SH-SY5Y (cell line): ENCODE measurements at regions not wholly inside any gene's neighbourhood (a gene's known extent, or its start where the extent isn't known, plus 50 kb on each side); places are given as distances from the start of the nearest gene placed in this dataset.

ENCODE experiments used
- GATA2 ChIP-seq: IDR thresholded peaks from 2 replicates; pipeline ENCODE4 v1.6.1; 2011; ENCODE audit warnings: mild to moderate bottlenecking, low read depth, low read length
- GATA3 ChIP-seq: IDR thresholded peaks from 2 replicates; pipeline ENCODE4 v1.6.1; 2011; ENCODE audit warnings: low read depth, mild to moderate bottlenecking, low read length, moderate library complexity

GRCh38 chr4:179112441-179113170, 1670.4 kb upstream of the AGA start:
- TF ChIP-seq GATA2 (no peak), GATA3 (no peak)
